ENCODE measurements at regions not wholly inside any gene's neighbourhood (a gene's known extent, or its start where the extent isn't known, plus 50 kb on each side); places are given as distances from the start of the nearest gene placed in this dataset.
"Not testable (repeated sequence)": the region's sequence is repeated elsewhere in the genome, so short reads cannot be mapped to it uniquely, and the experiment has no call there.

- H3K27me3 ChIP-seq: no peaks in the 10 kb centered on the region
- intact Hi-C loops (cut with DNase I): no loop called here
- no peak for DNase-seq
- 87 to 98% (median 92%) methylated on average over 2 of the region's 2 CpGs for WGBS, 4 donors
- H3K36me3 ChIP-seq (replicated peaks in 1 of 2): no peaks in the 10 kb centered on the region
- peaks cover 0 to 10% of the 10 kb centered on the region in 2 donors for H3K4me1 ChIP-seq (replicated peaks in 1 of 2)
- H3K9me3 ChIP-seq (replicated peaks in 1 of 3): no peaks in the 10 kb centered on the region
- no peak for TF ChIP-seq CTCF (IDR thresholded peaks at IDR 0.05)
- no peak for TF ChIP-seq POLR2A (IDR thresholded peaks at IDR 0.05)
- H3K27ac ChIP-seq: no peak overlapping the region
- H3K4me3 ChIP-seq: no peak overlapping the region
Measured at GRCh38 chr2:8249769-8250168, 432.1 kb upstream of the ID2 start.

GRCh38 chr2:8250290-8250689 is 431.6 kb upstream of the ID2 start:
- DNase-seq; H3K27ac ChIP-seq; H3K36me3 ChIP-seq (replicated peaks in 1 of 2); intact Hi-C loops (cut with DNase I); H3K27me3 ChIP-seq; H3K4me3 ChIP-seq; H3K9me3 ChIP-seq (replicated peaks in 1 of 3); H3K4me1 ChIP-seq (replicated peaks in 1 of 2): not testable (repeated sequence)
- WGBS, 4 donors: 96 to 100% (median 99%) methylated on average over 2 of the region's 2 CpGs

- peaks cover 0 to 10% of the 10 kb centered on the region in 2 donors for H3K4me1 ChIP-seq (replicated peaks in 1 of 2)
- 53 to 65% (median 61%) methylated on average over 6 of the region's 6 CpGs for WGBS, 4 donors
- H3K4me3 ChIP-seq: no peak overlapping the region
- H3K27ac ChIP-seq: no peak overlapping the region
- TF ChIP-seq CTCF (IDR thresholded peaks at IDR 0.05) (no peak), POLR2A (IDR thresholded peaks at IDR 0.05) (no peak)
- intact Hi-C loops (cut with DNase I): no loop called here
- DNase-seq: no peak
- no peaks in the 10 kb centered on the region for H3K36me3 ChIP-seq (replicated peaks in 1 of 2)
- H3K9me3 ChIP-seq (replicated peaks in 1 of 3): no peaks in the 10 kb centered on the region
- no peaks in the 10 kb centered on the region for H3K27me3 ChIP-seq
Measured at GRCh38 chr2:8251291-8251690, 430.6 kb upstream of the ID2 start.

- no peak for DNase-seq
- TF ChIP-seq CTCF (IDR thresholded peaks at IDR 0.05) (no peak), POLR2A (IDR thresholded peaks at IDR 0.05) (no peak)
- peaks cover 0 to 10% of the 10 kb centered on the region in 2 donors for H3K4me1 ChIP-seq (replicated peaks in 1 of 2)
- no peak overlapping the region for H3K4me3 ChIP-seq
- no peaks in the 10 kb centered on the region for H3K36me3 ChIP-seq (replicated peaks in 1 of 2)
- H3K27ac ChIP-seq: no peak overlapping the region
- no peaks in the 10 kb centered on the region for H3K27me3 ChIP-seq
- WGBS, 4 donors: 94 to 95% (median 94%) methylated on average over 7 of the region's 7 CpGs
- intact Hi-C loops (cut with DNase I): no loop called here
- H3K9me3 ChIP-seq (replicated peaks in 1 of 3): no peaks in the 10 kb centered on the region
Measured at GRCh38 chr2:8251856-8252255, 430.0 kb upstream of the ID2 start.

- no peak overlapping the region for H3K4me3 ChIP-seq
- no peak overlapping the region for H3K27ac ChIP-seq
- no peaks in the 10 kb centered on the region for H3K9me3 ChIP-seq (replicated peaks in 1 of 3)
- H3K27me3 ChIP-seq: no peaks in the 10 kb centered on the region
- 73 to 78% (median 74%) methylated on average over 7 to 10 of the region's 10 CpGs for WGBS, 4 donors
- H3K36me3 ChIP-seq (replicated peaks in 1 of 2): no peaks in the 10 kb centered on the region
- peak in 2 of 7 donors; percentile 18 to 25 for DNase-seq
- no peak for TF ChIP-seq POLR2A (IDR thresholded peaks at IDR 0.05)
- no peak for TF ChIP-seq CTCF (IDR thresholded peaks at IDR 0.05)
- intact Hi-C loops (cut with DNase I): no loop called here
- peaks cover 0 to 10% of the 10 kb centered on the region in 2 donors for H3K4me1 ChIP-seq (replicated peaks in 1 of 2)
Measured at GRCh38 chr2:8252997-8253694, 428.7 kb upstream of the ID2 start.

Measured in adrenal gland (tissue), 9 donors.